Testis (tissue), 2 donors: ENCODE measurements at regions not wholly inside any gene's neighbourhood (a gene's known extent, or its start where the extent isn't known, plus 50 kb on each side); places are given as distances from the start of the nearest gene placed in this dataset.
"Not testable (repeated sequence)": the region's sequence is repeated elsewhere in the genome, so short reads cannot be mapped to it uniquely, and the experiment has no call there.

Experiments used
- DNase-seq: peaks from one replicate; pipeline ENCODE4 v3.0.0-alpha.2; 2019
- H3K27ac ChIP-seq, 2 donors: fragments of 200-600 bp; sonication (generic); one replicate each; pipeline ENCODE4 v1.5.1; 2019
- H3K27me3 ChIP-seq: fragments of 200-600 bp; sonication (generic); one replicate; pipeline ENCODE4 v1.5.1; 2019
- H3K36me3 ChIP-seq: fragments of 200-600 bp; sonication (generic); one replicate; pipeline ENCODE4 v1.5.1; 2017; ENCODE audit warnings: low read depth; ENCODE audit errors: missing control alignments
- H3K4me1 ChIP-seq: fragments of 200-600 bp; sonication (generic); one replicate; pipeline ENCODE4 v1.5.1; 2019
- H3K4me3 ChIP-seq, 2 donors: fragments of 200-600 bp; sonication (generic); one replicate each; pipeline ENCODE4 v1.5.1; 2017 to 2019
- H3K9me3 ChIP-seq: fragments of 200-600 bp; sonication (generic); one replicate; pipeline ENCODE4 v1.5.1; 2017
- CTCF ChIP-seq, 3 experiments: fragments of 450-650 bp in 2 of 3; fragments of 200-600 bp in 1 of 3; sonication (generic) in 1 of 3; IDR thresholded peaks; one replicate each; pipeline ENCODE4 v1.5.1; 2016 to 2019; ENCODE audit warnings: antibody characterized with exemption in 3 of 3, mild to moderate bottlenecking in 2 of 3, moderate library complexity in 1 of 3
- POLR2A ChIP-seq: fragments of 450-650 bp; IDR thresholded peaks from one replicate; pipeline ENCODE4 v1.6.1; 2017; ENCODE audit warnings: antibody characterized with exemption, mild to moderate bottlenecking, moderate library complexity
- WGBS, 2 donors: methylation state at CpG; one replicate each; pipeline ENCODE4 v1.1.5; 2018; 5-methylcytosine and 5-hydroxymethylcytosine counted together
- intact Hi-C: fragments of 100-400 bp; cut with DNase I; formaldehyde crosslinking; loops from one replicate; pipeline ENCODE4 v1.15.1; 2023; ENCODE audit warnings: low total_unique reads

- no peak overlapping the region for H3K4me3 ChIP-seq
- H3K4me1 ChIP-seq = no peaks in the 10 kb centered on the region
- DNase-seq = no peak
- H3K27ac ChIP-seq = no peak overlapping the region
- TF ChIP-seq CTCF (IDR thresholded peaks at IDR 0.05) (no peak), POLR2A (no peak)
- H3K36me3 ChIP-seq = no peaks in the 10 kb centered on the region
- H3K27me3 ChIP-seq = no peaks in the 10 kb centered on the region
- intact Hi-C loops = no loop called here
- H3K9me3 ChIP-seq = no peaks in the 10 kb centered on the region
These were observed 834.2 kb downstream of the STPG2 start for GRCh38 chr4:97309121-97309520.

- intact Hi-C loops = no loop called here
- Histone ChIP-seq H3K27ac (no peak overlapping the region), H3K4me3 (no peak overlapping the region), H3K9me3 (no peaks in the 10 kb centered on the region), H3K27me3 (no peaks in the 10 kb centered on the region), H3K4me1 (no peaks in the 10 kb centered on the region), H3K36me3 (no peaks in the 10 kb centered on the region)
- WGBS, 2 donors = 63 to 71% methylated on average over 2 of the region's 2 CpGs
- no peak for TF ChIP-seq CTCF (IDR thresholded peaks at IDR 0.05)
- no peak for TF ChIP-seq POLR2A
- DNase-seq = no peak
These were observed 826.1 kb downstream of the STPG2 start for GRCh38 chr4:97317201-97317600.

- 61 to 63% methylated on average over 2 of the region's 2 CpGs for WGBS, 2 donors
- DNase-seq = no peak
- H3K27ac ChIP-seq = no peak overlapping the region
- no peaks in the 10 kb centered on the region for H3K4me1 ChIP-seq
- no peaks in the 10 kb centered on the region for H3K27me3 ChIP-seq
- no peak for TF ChIP-seq POLR2A
- TF ChIP-seq CTCF (IDR thresholded peaks at IDR 0.05) = no peak
- H3K36me3 ChIP-seq = no peaks in the 10 kb centered on the region
- intact Hi-C loops = no loop called here
- H3K4me3 ChIP-seq = no peak overlapping the region
- H3K9me3 ChIP-seq = no peaks in the 10 kb centered on the region
These were observed 825.6 kb downstream of the STPG2 start for GRCh38 chr4:97317671-97318070.

GRCh38 chr4:97325751-97326150 lies 817.5 kb downstream of the STPG2 start:
- H3K4me3 ChIP-seq, H3K4me1 ChIP-seq, H3K36me3 ChIP-seq, H3K27me3 ChIP-seq, H3K9me3 ChIP-seq, DNase-seq, intact Hi-C loops, H3K27ac ChIP-seq: not testable (repeated sequence)
- WGBS, 2 donors = 90 to 92% methylated on average over 1 of the region's 1 CpG

GRCh38 chr4:97330917-97331316 lies 812.4 kb downstream of the STPG2 start:
- Histone ChIP-seq H3K4me3 (no peak overlapping the region), H3K36me3 (no peaks in the 10 kb centered on the region), H3K27ac (no peak overlapping the region), H3K4me1 (no peaks in the 10 kb centered on the region), H3K9me3 (no peaks in the 10 kb centered on the region), H3K27me3 (no peaks in the 10 kb centered on the region)
- 13 to 33% methylated on average over 1 of the region's 1 CpG for WGBS, 2 donors
- DNase-seq = no peak
- no peak for TF ChIP-seq POLR2A
- no peak for TF ChIP-seq CTCF (IDR thresholded peaks at IDR 0.05)
- intact Hi-C loops = no loop called here
